Prostate gland (tissue), 2 donors: ENCODE measurements at regions not wholly inside any gene's neighbourhood (a gene's known extent, or its start where the extent isn't known, plus 50 kb on each side); places are given as distances from the start of the nearest gene placed in this dataset.

Experiments
- DNase-seq: peaks from one replicate; pipeline ENCODE4 v3.0.0-alpha.2; 2019; ENCODE audit warnings: low spot score
- H3K27ac ChIP-seq, 2 donors: fragments of 200-600 bp; sonication (generic); 2 replicates each; pipeline ENCODE4 v1.5.1; 2017 to 2019
- H3K27me3 ChIP-seq: fragments of 200-600 bp; sonication (generic); replicated peaks from 2 replicates; pipeline ENCODE4 v1.5.1; 2019; ENCODE audit not compliant: insufficient read depth
- H3K36me3 ChIP-seq, 2 donors: fragments of 200-600 bp; sonication (generic); 1 replicate in 1 of 2; 2 replicates in 1 of 2; pipeline versions ENCODE4 v1.5.1 to v1.8.1; 2017 to 2019
- H3K4me1 ChIP-seq: fragments of 200-600 bp; sonication (generic); replicated peaks from 2 replicates; pipeline ENCODE4 v1.5.1; 2019
- H3K4me3 ChIP-seq, 2 donors: fragments of 200-600 bp; sonication (generic); 2 replicates each; pipeline ENCODE4 v1.5.1; 2017 to 2019
- H3K9me3 ChIP-seq: fragments of 200-600 bp; sonication (generic); 2 replicates; pipeline ENCODE4 v1.5.1; 2017
- POLR2A ChIP-seq: fragments of 450-650 bp; IDR thresholded peaks from one replicate; pipeline ENCODE4 v1.6.1; 2016; ENCODE audit warnings: antibody characterized with exemption, mild to moderate bottlenecking
- POLR2AphosphoS5 ChIP-seq: sonication (generic); formaldehyde crosslinking; IDR thresholded peaks from one replicate; pipeline ENCODE4 v1.6.1; 2017; ENCODE audit warnings: antibody characterized with exemption
- WGBS: methylation state at CpG from one replicate; pipeline ENCODE4 v1.1.5; 2018; 5-methylcytosine and 5-hydroxymethylcytosine counted together
- intact Hi-C: fragments of 100-400 bp; cut with DNase I; formaldehyde crosslinking; loops from one replicate; pipeline ENCODE4 v1.14.2; 2022
- TF ChIP-seq, protein P1 (sequence below), 4 experiments: fragments of 200-600 bp in 2 of 4; fragments of 450-650 bp in 2 of 4; sonication (generic) in 2 of 4; IDR thresholded peaks; 1 replicate in 3 of 4; 2 replicates in 1 of 4; pipeline ENCODE4 v1.5.1; 2016 to 2019; ENCODE audit warnings: antibody characterized with exemption in 4 of 4, mild to moderate bottlenecking in 2 of 4, moderate library complexity in 2 of 4

- TF ChIP-seq POLR2A, result no peak
- TF ChIP-seq POLR2AphosphoS5, result no peak
- TF ChIP-seq, protein P1, sequence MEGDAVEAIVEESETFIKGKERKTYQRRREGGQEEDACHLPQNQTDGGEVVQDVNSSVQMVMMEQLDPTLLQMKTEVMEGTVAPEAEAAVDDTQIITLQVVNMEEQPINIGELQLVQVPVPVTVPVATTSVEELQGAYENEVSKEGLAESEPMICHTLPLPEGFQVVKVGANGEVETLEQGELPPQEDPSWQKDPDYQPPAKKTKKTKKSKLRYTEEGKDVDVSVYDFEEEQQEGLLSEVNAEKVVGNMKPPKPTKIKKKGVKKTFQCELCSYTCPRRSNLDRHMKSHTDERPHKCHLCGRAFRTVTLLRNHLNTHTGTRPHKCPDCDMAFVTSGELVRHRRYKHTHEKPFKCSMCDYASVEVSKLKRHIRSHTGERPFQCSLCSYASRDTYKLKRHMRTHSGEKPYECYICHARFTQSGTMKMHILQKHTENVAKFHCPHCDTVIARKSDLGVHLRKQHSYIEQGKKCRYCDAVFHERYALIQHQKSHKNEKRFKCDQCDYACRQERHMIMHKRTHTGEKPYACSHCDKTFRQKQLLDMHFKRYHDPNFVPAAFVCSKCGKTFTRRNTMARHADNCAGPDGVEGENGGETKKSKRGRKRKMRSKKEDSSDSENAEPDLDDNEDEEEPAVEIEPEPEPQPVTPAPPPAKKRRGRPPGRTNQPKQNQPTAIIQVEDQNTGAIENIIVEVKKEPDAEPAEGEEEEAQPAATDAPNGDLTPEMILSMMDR (IDR thresholded peaks at IDR 0.05), result no peak
- H3K27ac ChIP-seq, result no peak overlapping the region
- no peaks in the 10 kb centered on the region for H3K9me3 ChIP-seq
- no peaks in the 10 kb centered on the region for H3K27me3 ChIP-seq
- 40% methylated on average over 4 of the region's 4 CpGs for WGBS
- intact Hi-C loops, result no loop called here
- DNase-seq, result no peak
- H3K36me3 ChIP-seq, result no peaks in the 10 kb centered on the region
- no peaks in the 10 kb centered on the region for H3K4me1 ChIP-seq
- H3K4me3 ChIP-seq, result no peak overlapping the region
These were observed 97.9 kb upstream of the UST start for GRCh38 chr6:148648754-148649453.

DNA sequence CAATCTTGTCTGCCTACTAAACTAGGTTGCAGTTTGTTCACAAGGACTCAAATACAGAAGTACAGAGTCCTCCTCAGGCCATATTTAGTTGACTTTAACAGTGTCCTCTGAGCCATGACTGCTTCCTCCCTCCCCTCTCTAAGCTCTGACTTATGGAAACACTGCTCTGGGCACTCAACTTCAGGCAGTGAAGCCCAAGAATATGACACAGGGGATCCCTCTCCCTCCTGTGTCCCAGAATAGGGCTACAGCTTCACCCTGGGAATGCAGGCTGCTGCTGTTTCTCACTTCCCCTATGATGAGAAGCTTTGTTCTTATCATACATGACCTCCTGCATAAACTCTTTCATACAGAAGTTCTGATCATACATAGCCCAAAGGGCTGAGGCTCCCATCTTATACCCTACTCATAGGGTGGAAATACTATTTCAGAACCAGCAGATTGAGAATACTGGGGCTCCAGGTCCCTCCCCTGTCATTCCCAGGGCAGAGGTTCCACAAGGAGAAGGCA, 97.3 kb upstream of the UST start:
- no peaks in the 10 kb centered on the region for H3K36me3 ChIP-seq
- TF ChIP-seq, protein P1 (IDR thresholded peaks at IDR 0.05), result no peak
- TF ChIP-seq POLR2A (no peak), POLR2AphosphoS5 (no peak)
- H3K4me1 ChIP-seq, result no peaks in the 10 kb centered on the region
- DNase-seq, result no peak
- H3K27ac ChIP-seq, result no peak overlapping the region
- no peak overlapping the region for H3K4me3 ChIP-seq
- intact Hi-C loops, result no loop called here
- H3K9me3 ChIP-seq, result no peaks in the 10 kb centered on the region
- no peaks in the 10 kb centered on the region for H3K27me3 ChIP-seq

DNA sequence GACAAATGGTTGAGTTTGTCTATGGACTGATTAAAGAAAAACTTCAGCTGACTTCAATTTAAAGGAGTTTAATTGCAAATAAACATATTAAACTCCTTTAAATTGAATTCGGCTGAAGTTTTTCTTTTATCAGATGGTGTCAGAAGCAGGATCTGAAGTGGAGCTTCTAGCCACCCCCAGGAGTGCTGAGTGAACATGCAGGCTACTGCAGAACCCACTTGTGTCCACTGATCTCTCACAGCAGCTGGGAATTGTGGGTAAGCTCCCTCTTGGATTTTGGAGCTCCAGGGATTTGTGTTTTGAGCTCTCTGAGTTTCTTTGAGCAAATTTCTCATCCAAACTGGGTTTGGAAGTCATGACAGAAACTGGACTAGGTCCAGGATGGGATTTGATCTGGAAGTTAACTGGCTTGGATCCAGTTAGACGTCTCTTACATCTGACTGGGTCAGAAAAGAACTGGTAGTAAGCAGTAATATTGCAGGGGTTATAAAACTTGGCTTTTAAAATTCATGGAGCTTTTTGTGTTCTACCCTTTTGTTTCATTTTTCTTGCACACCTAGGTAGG, 95.8 kb upstream of the UST start:
- intact Hi-C loops, result no loop called here
- no peaks in the 10 kb centered on the region for H3K9me3 ChIP-seq
- H3K4me3 ChIP-seq, result no peak overlapping the region
- no peak for TF ChIP-seq POLR2A
- TF ChIP-seq, protein P1 (IDR thresholded peaks at IDR 0.05), result no peak
- TF ChIP-seq POLR2AphosphoS5, result no peak
- no peaks in the 10 kb centered on the region for H3K27me3 ChIP-seq
- WGBS, result 36% methylated on average over 2 of the region's 2 CpGs
- H3K27ac ChIP-seq, result no peak overlapping the region
- no peaks in the 10 kb centered on the region for H3K4me1 ChIP-seq
- no peak for DNase-seq
- H3K36me3 ChIP-seq, result no peaks in the 10 kb centered on the region

DNA sequence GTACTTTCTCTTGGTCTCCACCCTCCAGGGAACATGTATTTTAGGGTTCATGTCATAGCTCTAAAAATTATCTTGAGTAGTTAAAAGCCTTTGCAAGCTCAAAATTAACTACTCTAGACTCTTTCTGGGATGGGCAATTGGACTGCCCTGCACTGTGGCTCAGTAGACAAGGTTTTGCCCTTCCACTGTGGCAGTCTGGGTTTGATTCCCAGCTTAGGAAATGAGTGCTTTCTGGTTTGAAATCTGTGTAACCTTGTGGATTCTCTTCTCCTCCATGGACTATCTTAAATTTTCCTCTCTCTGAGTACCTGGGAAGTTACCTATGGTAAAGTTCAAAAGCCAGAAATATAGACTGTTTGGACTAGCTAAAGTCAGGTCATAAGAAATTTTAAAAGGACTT, 94.6 kb upstream of the UST start:
- no peak for TF ChIP-seq POLR2AphosphoS5
- no peak for TF ChIP-seq POLR2A
- TF ChIP-seq, protein P1 (IDR thresholded peaks at IDR 0.05), result no peak
- H3K27ac ChIP-seq, result no peak overlapping the region
- H3K4me3 ChIP-seq, result no peak overlapping the region
- H3K27me3 ChIP-seq, result no peaks in the 10 kb centered on the region
- DNase-seq, result no peak
- H3K4me1 ChIP-seq, result no peaks in the 10 kb centered on the region
- H3K36me3 ChIP-seq, result no peaks in the 10 kb centered on the region
- H3K9me3 ChIP-seq, result no peaks in the 10 kb centered on the region
- intact Hi-C loops, result no loop called here
